H1 (cell line): ENCODE measurements at regions not wholly inside any gene's neighbourhood (a gene's known extent, or its start where the extent isn't known, plus 50 kb on each side); places are given as distances from the start of the nearest gene placed in this dataset.
"Not testable (repeated sequence)": the region's sequence is repeated elsewhere in the genome, so short reads cannot be mapped to it uniquely, and the experiment has no call there.

Experiments used
- ATF3 ChIP-seq: IDR thresholded peaks from 2 replicates; pipeline ENCODE4 v1.6.1; 2011; ENCODE audit warnings: low read depth, mild to moderate bottlenecking, low read length; ENCODE audit not compliant: insufficient read depth
- HDAC6 ChIP-seq: IDR thresholded peaks from one replicate; pipeline ENCODE4 v1.7.1; 2012; ENCODE audit warnings: low read depth, mild to moderate bottlenecking, inconsistent platforms, low read length, moderate library complexity
- KDM5A ChIP-seq: fragments of 200-600 bp; IDR thresholded peaks from 2 replicates; pipeline ENCODE4 v1.7.1; 2012; ENCODE audit warnings: mild to moderate bottlenecking, low read length, inconsistent platforms, mixed read lengths
- RNF2 ChIP-seq: fragments of 200-900, 300-1000 bp; sonication (generic); IDR thresholded peaks from 2 replicates; pipeline ENCODE4 v1.7.1; 2016; ENCODE audit warnings: borderline replicate concordance, low read depth, mild to moderate bottlenecking, antibody characterized with exemption, low read length; ENCODE audit not compliant: poor library complexity, severe bottlenecking; ENCODE audit errors: missing control alignments
- TAF1 ChIP-seq: IDR thresholded peaks from 2 replicates; pipeline ENCODE4 v1.6.1; 2011; ENCODE audit warnings: mild to moderate bottlenecking, low read depth, low read length
- YY1 ChIP-seq: IDR thresholded peaks from 2 replicates; pipeline ENCODE4 v1.6.1; 2011; ENCODE audit warnings: low read depth, mild to moderate bottlenecking, low read length
- TF ChIP-seq, protein P1 (sequence below): IDR thresholded peaks from 2 replicates; pipeline ENCODE4 v1.6.1; 2012; ENCODE audit warnings: inconsistent platforms
- TF ChIP-seq, protein P2 (sequence below), 3 experiments: IDR thresholded peaks; 1 replicate in 2 of 3; 2 replicates in 1 of 3; pipeline versions ENCODE4 v1.5.1 to v1.6.1; 2011; ENCODE audit warnings: low read length in 3 of 3, mild to moderate bottlenecking in 3 of 3, inconsistent platforms in 2 of 3, low read depth in 1 of 3, moderate library complexity in 1 of 3; ENCODE audit not compliant: insufficient read depth in 1 of 3; ENCODE audit errors: control extremely low read depth in 1 of 3

DNA sequence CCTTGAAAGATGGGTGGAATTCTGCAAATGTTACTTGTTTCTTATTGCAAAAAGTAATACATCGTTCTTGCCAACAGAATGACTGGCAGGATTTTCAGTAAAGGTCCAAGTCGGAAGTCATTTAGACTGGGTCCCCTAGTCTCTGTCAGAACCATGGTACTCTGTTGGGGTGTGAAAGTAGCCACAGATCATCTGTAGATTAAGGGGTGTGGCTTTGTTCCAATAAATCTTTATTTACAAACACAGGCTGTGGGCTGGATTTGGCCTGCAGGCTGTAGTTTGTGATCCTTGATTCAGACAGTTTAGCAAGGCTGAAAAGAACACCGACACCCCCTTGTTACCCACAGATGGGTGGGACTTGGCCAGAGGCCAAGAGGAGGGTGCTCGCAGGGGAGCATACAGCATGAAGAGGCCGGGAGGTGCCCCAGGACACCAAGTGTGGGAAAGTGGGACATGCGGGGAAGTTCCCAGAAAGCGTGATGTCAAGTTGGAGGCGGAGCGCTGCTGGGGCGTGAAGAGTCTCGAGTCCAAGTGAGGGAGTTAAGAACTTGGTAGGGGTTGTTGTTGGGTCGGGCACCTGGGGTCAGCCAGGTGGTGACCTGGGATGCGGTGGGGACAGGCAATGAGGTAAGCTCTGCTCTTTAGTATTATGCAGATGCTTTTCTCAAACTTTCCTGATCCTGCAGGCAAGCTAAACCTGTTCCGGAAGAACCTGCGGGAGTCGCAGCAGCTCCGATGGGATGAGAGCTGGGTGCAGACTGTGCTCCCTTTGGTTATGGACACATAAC lies 175.7 kb downstream of the ADRA2C start:
- TF ChIP-seq TAF1, HDAC6, ATF3, YY1, RNF2, KDM5A: not testable (repeated sequence)
- TF ChIP-seq, protein P1, sequence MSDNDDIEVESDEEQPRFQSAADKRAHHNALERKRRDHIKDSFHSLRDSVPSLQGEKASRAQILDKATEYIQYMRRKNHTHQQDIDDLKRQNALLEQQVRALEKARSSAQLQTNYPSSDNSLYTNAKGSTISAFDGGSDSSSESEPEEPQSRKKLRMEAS = not testable (repeated sequence)
- TF ChIP-seq, protein P2, sequence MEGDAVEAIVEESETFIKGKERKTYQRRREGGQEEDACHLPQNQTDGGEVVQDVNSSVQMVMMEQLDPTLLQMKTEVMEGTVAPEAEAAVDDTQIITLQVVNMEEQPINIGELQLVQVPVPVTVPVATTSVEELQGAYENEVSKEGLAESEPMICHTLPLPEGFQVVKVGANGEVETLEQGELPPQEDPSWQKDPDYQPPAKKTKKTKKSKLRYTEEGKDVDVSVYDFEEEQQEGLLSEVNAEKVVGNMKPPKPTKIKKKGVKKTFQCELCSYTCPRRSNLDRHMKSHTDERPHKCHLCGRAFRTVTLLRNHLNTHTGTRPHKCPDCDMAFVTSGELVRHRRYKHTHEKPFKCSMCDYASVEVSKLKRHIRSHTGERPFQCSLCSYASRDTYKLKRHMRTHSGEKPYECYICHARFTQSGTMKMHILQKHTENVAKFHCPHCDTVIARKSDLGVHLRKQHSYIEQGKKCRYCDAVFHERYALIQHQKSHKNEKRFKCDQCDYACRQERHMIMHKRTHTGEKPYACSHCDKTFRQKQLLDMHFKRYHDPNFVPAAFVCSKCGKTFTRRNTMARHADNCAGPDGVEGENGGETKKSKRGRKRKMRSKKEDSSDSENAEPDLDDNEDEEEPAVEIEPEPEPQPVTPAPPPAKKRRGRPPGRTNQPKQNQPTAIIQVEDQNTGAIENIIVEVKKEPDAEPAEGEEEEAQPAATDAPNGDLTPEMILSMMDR (IDR thresholded peaks at IDR 0.05; ENCODE audit: control extremely low read depth in 1 of 3, insufficient read depth in 1 of 3, low read depth in 1 of 3, low read length in 3 of 3) = not testable (repeated sequence)
